ENCODE measurements at regions not wholly inside any gene's neighbourhood (a gene's known extent, or its start where the extent isn't known, plus 50 kb on each side); places are given as distances from the start of the nearest gene placed in this dataset.

GRCh38 chr5:152560512-152561137 is 155.5 kb upstream of the NMUR2 start:
- peak in 4 of 6 experiments; percentile 42 to 55 (median 48) for TF ChIP-seq CTCF (IDR thresholded peaks at IDR 0.05)
- TF ChIP-seq POLR2A (IDR thresholded peaks at IDR 0.05) = no peak

Data from Peyer's patch (tissue), 4 donors.